MM.1S (cell line): ENCODE measurements at regions not wholly inside any gene's neighbourhood (a gene's known extent, or its start where the extent isn't known, plus 50 kb on each side); places are given as distances from the start of the nearest gene placed in this dataset.

ENCODE experiments used
- CTCF ChIP-seq: fragments of 300-600 bp; sonication (generic); IDR thresholded peaks from 2 replicates; pipeline ENCODE4 v1.5.1; 2016; ENCODE audit warnings: antibody characterized with exemption, low read length, mixed read lengths
- EZH2 ChIP-seq: fragments of 300-600 bp; sonication (generic); optimal IDR thresholded peaks from 2 replicates; pipeline ENCODE3; 2017; ENCODE audit warnings: low read depth, mild to moderate bottlenecking, antibody characterized with exemption, low read length, mixed read lengths
- EZH2phosphoT487 ChIP-seq: fragments of 300-600 bp; sonication (generic); IDR thresholded peaks from 2 replicates; pipeline ENCODE4 v1.6.1; 2018; ENCODE audit warnings: antibody characterized with exemption, low read length

- TF ChIP-seq CTCF (no peak), EZH2 (no peak), EZH2phosphoT487 (no peak)
Measured at GRCh38 chr16:66304151-66304550, 62.3 kb upstream of the CDH5 start.
